Esophagus muscularis mucosa (tissue), 4 donors: ENCODE measurements at regions not wholly inside any gene's neighbourhood (a gene's known extent, or its start where the extent isn't known, plus 50 kb on each side); places are given as distances from the start of the nearest gene placed in this dataset.

Experiments
- CTCF ChIP-seq, 3 experiments: fragments of 200-600 bp in 2 of 3; fragments of 450-650 bp in 1 of 3; sonication (generic) in 2 of 3; IDR thresholded peaks; one replicate each; pipeline ENCODE4 v1.5.1; 2017 to 2019; ENCODE audit warnings: antibody characterized with exemption in 3 of 3, mild to moderate bottlenecking in 2 of 3, moderate library complexity in 1 of 3
- EP300 ChIP-seq: sonication (generic); formaldehyde crosslinking; IDR thresholded peaks from one replicate; pipeline ENCODE4 v1.6.1; 2017; ENCODE audit warnings: antibody characterized with exemption
- POLR2A ChIP-seq: fragments of 450-650 bp; IDR thresholded peaks from one replicate; pipeline ENCODE4 v1.6.1; 2017; ENCODE audit warnings: antibody characterized with exemption, moderate library complexity, mild to moderate bottlenecking, low read depth

GRCh38 chr18:38301621-38302020, 736.0 kb upstream of the CELF4 start:
- TF ChIP-seq CTCF (IDR thresholded peaks at IDR 0.05) = no peak
- TF ChIP-seq POLR2A = no peak
- no peak for TF ChIP-seq EP300
